DOHH2 (cell line): ENCODE measurements at regions not wholly inside any gene's neighbourhood (a gene's known extent, or its start where the extent isn't known, plus 50 kb on each side); places are given as distances from the start of the nearest gene placed in this dataset.
"Not testable (repeated sequence)": the region's sequence is repeated elsewhere in the genome, so short reads cannot be mapped to it uniquely, and the experiment has no call there.

ENCODE experiments used
- H3F3A ChIP-seq: fragments of 200-600 bp; sonication (generic), shearing (Covaris generic); 2 replicates; pipeline ENCODE4 v1.6.0; 2016; ENCODE audit warnings: antibody characterized with exemption, mild to moderate bottlenecking; ENCODE audit not compliant: control insufficient read depth, insufficient read depth
- H3K27ac ChIP-seq: fragments of 200-600 bp; sonication (generic); 2 replicates; pipeline ENCODE4 v1.5.1; 2014; ENCODE audit warnings: low read depth, mild to moderate bottlenecking, low read length, moderate library complexity
- H3K27me3 ChIP-seq: fragments of 200-600 bp; sonication (generic); 2 replicates; pipeline ENCODE4 v1.6.1; 2014; ENCODE audit warnings: mild to moderate bottlenecking, low read length, mixed read lengths; ENCODE audit not compliant: control insufficient read depth
- H3K36me3 ChIP-seq: fragments of 200-600 bp; sonication (generic); 2 replicates; pipeline ENCODE4 v1.6.1; 2014; ENCODE audit warnings: mild to moderate bottlenecking, low read length, moderate library complexity, mixed read lengths; ENCODE audit not compliant: control insufficient read depth
- H3K4me1 ChIP-seq: fragments of 200-600 bp; sonication (generic); 2 replicates; pipeline ENCODE4 v1.6.1; 2014; ENCODE audit warnings: mild to moderate bottlenecking, low read length, mixed read lengths; ENCODE audit not compliant: control insufficient read depth
- H3K4me2 ChIP-seq: fragments of 200-600 bp; sonication (generic); 2 replicates; pipeline ENCODE4 v1.6.0; 2014; ENCODE audit warnings: mild to moderate bottlenecking, low read length, moderate library complexity
- H3K4me3 ChIP-seq: fragments of 200-600 bp; sonication (generic); 2 replicates; pipeline ENCODE4 v1.5.1; 2014; ENCODE audit warnings: mild to moderate bottlenecking, low read length, mixed read lengths
- H3K79me2 ChIP-seq: fragments of 200-600 bp; sonication (generic); 2 replicates; pipeline ENCODE4 v1.6.1; 2014; ENCODE audit warnings: mild to moderate bottlenecking, low read length, mixed read lengths; ENCODE audit not compliant: control insufficient read depth
- H3K9me2 ChIP-seq: fragments of 200-600 bp; sonication (generic); replicated peaks from 2 replicates; pipeline ENCODE4 v1.6.1; 2014; ENCODE audit warnings: mild to moderate bottlenecking, low read length, mixed read lengths; ENCODE audit not compliant: control insufficient read depth
- H3K9me3 ChIP-seq: fragments of 200-600 bp; sonication (generic); 2 replicates; pipeline ENCODE4 v1.6.1; 2014; ENCODE audit warnings: antibody characterized with exemption, low read length, mixed read lengths; ENCODE audit not compliant: control insufficient read depth, insufficient read depth
- H4K20me1 ChIP-seq: fragments of 200-600 bp; sonication (generic); 2 replicates; pipeline ENCODE4 v1.6.0; 2014; ENCODE audit warnings: low read depth, mild to moderate bottlenecking, antibody characterized with exemption, low read length, moderate library complexity; ENCODE audit not compliant: control insufficient read depth, insufficient read depth
- CTCF ChIP-seq: fragments of 200-600 bp; sonication (generic); IDR thresholded peaks from one replicate; pipeline ENCODE4 v1.5.1; 2014; ENCODE audit warnings: antibody characterized with exemption, mild to moderate bottlenecking, low read depth, low read length; ENCODE audit not compliant: poor library complexity, severe bottlenecking
- EZH2phosphoT487 ChIP-seq: fragments of 200-600 bp; sonication (generic); IDR thresholded peaks from 2 replicates; pipeline ENCODE4 v1.6.1; 2017; ENCODE audit warnings: borderline replicate concordance, mild to moderate bottlenecking, antibody characterized with exemption, low read length, moderate library complexity, mixed read lengths

- Histone ChIP-seq H3K27me3 (no peaks in the 10 kb centered on the region), H3K79me2 (no peaks in the 10 kb centered on the region), H3K4me3 (no peak overlapping the region), H3K4me1 (no peaks in the 10 kb centered on the region), H3K27ac (no peak overlapping the region), H3K9me2 (no peaks in the 10 kb centered on the region), H3K4me2 (no peak overlapping the region), H3K9me3 (no peaks in the 10 kb centered on the region), H3K36me3 (no peaks in the 10 kb centered on the region), H3F3A (no peaks in the 10 kb centered on the region), H4K20me1 (no peaks in the 10 kb centered on the region)
- TF ChIP-seq EZH2phosphoT487 (no peak), CTCF (no peak)
Measured at GRCh38 chr3:165669504-165669903, 167.7 kb downstream of the BCHE start.

- Histone ChIP-seq H3K9me3 (no peaks in the 10 kb centered on the region), H3K79me2 (no peaks in the 10 kb centered on the region), H3K9me2 (no peaks in the 10 kb centered on the region), H3K36me3 (no peaks in the 10 kb centered on the region), H3F3A (no peaks in the 10 kb centered on the region), H3K4me1 (no peaks in the 10 kb centered on the region), H3K4me3 (no peak overlapping the region), H3K27me3 (no peaks in the 10 kb centered on the region), H3K4me2 (no peak overlapping the region), H4K20me1 (no peaks in the 10 kb centered on the region), H3K27ac (no peak overlapping the region)
- TF ChIP-seq EZH2phosphoT487 (no peak), CTCF (no peak)
Measured at GRCh38 chr3:165667676-165668075, 169.5 kb downstream of the BCHE start.

DNA sequence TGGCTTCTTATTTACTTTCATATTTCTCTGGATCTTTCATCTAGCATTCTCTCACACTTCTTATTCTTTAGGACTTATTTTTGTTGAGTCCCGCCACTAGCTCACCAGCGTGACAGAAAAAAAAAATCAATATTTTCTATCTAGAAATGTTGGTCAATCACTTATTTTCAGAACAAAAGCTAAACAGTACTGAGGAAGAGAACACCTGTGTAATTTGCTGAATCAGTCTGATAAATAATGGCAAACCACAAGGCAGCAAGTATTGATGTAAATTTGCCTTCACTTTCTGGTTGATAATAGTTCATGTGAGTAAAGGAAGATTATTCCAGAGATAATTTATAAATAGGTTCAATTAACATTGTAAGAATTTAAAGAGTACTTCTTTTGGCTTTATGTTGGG lies 179.2 kb downstream of the BCHE start:
- no peak overlapping the region for H3K4me2 ChIP-seq
- H4K20me1 ChIP-seq: no peaks in the 10 kb centered on the region
- no peak overlapping the region for H3K27ac ChIP-seq
- TF ChIP-seq CTCF (no peak), EZH2phosphoT487 (no peak)
- no peak overlapping the region for H3K4me3 ChIP-seq
- H3K79me2 ChIP-seq: no peaks in the 10 kb centered on the region
- H3F3A ChIP-seq: no peaks in the 10 kb centered on the region
- no peaks in the 10 kb centered on the region for H3K9me2 ChIP-seq
- H3K9me3 ChIP-seq: no peaks in the 10 kb centered on the region
- H3K4me1 ChIP-seq: no peaks in the 10 kb centered on the region
- H3K36me3 ChIP-seq: no peaks in the 10 kb centered on the region
- H3K27me3 ChIP-seq: no peaks in the 10 kb centered on the region

- TF ChIP-seq EZH2phosphoT487 (no peak), CTCF (no peak)
- Histone ChIP-seq H3K4me2 (no peak overlapping the region), H3K9me3 (no peaks in the 10 kb centered on the region), H3K36me3 (no peaks in the 10 kb centered on the region), H3K27ac (no peak overlapping the region), H3K27me3 (no peaks in the 10 kb centered on the region), H3K4me3 (no peak overlapping the region), H3K9me2 (no peaks in the 10 kb centered on the region), H3K79me2 (no peaks in the 10 kb centered on the region), H4K20me1 (no peaks in the 10 kb centered on the region), H3K4me1 (no peaks in the 10 kb centered on the region), H3F3A (no peaks in the 10 kb centered on the region)
Measured at GRCh38 chr3:165653130-165653778, 184.0 kb downstream of the BCHE start.

DNA sequence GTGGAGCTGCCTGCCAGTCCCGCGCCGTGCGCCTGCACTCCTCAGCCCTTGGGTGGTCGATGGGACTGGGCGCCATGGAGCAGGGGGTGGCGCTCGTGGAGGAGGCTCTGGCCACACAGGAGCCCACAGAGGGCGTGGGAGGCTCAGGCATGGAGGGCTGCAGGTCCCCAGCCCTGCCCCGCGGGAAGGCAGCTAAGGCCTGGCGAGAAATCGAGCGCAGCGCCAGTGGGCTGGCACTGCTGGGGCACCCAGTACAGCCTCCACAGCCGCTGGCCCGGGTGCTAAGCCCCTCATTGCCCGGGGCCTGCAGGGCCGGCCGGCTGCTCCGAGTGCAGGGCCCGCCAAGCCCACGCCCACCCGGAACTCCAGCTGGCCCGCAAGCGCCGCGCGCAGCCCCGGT lies 187.9 kb downstream of the BCHE start:
- H3K4me2 ChIP-seq, H3K9me3 ChIP-seq, H3K9me2 ChIP-seq, H3K4me3 ChIP-seq, H3K27me3 ChIP-seq, H3K36me3 ChIP-seq, H3K4me1 ChIP-seq, H3K27ac ChIP-seq, H4K20me1 ChIP-seq, H3F3A ChIP-seq, H3K79me2 ChIP-seq: not testable (repeated sequence)
